HepG2 (cell line): ENCODE measurements at regions not wholly inside any gene's neighbourhood (a gene's known extent, or its start where the extent isn't known, plus 50 kb on each side); places are given as distances from the start of the nearest gene placed in this dataset.

Source experiments
- ATAC-seq: fragments of 200-7000 bp; cut with Tn5 transposase; 3 replicates; pipeline ENCODE4 v1.9.1; 2020; ENCODE audit warnings: mild to moderate bottlenecking, moderate library complexity
- BruUV-seq: library from RNA; stranded (reverse); fragments of 400-500 nt; replicated peaks from 2 replicates; lab custom pipeline; 2021; lab: Mats Ljungman, UMichigan
- CTCF ChIA-PET: fragments of 300-600 bp; formaldehyde crosslinking; extraction: SDS; loops from one replicate; lab custom pipeline; 2021; ENCODE audit warnings: low total read pairs, inconsistent platforms, low intra/inter-chr PET ratio; lab: Yijun Ruan, JAX
- POLR2A ChIA-PET: fragments of 350-600 bp; sonication (Branson Sonifier 250); formaldehyde crosslinking; loops from one replicate; lab custom pipeline; 2020; ENCODE audit warnings: antibody characterized with exemption, inconsistent platforms; lab: Yijun Ruan, JAX
- DNase-seq: peaks from one replicate; pipeline ENCODE4 v3.0.0-alpha.2; 2015; ENCODE audit warnings: low spot score
- FAIRE-seq: peaks from 3 replicates; lab custom pipeline; 2011; peaks lifted over from hg19 to GRCh38; lab: Jason Lieb, UNC
- H2AFZ ChIP-seq: one replicate; pipeline ENCODE4 v1.6.1; 2011; ENCODE audit warnings: low read length, inconsistent platforms
- H3K27ac ChIP-seq: fragments of 300-600 bp; 3 replicates; pipeline ENCODE4 v1.8.0; 2011; ENCODE audit warnings: mixed run types, mild to moderate bottlenecking, mixed read lengths, low read length, inconsistent platforms; ENCODE audit not compliant: insufficient read depth; ENCODE audit errors: extremely low read length
- H3K27me3 ChIP-seq, 2 experiments: fragments of 200-600 bp in 1 of 2; 2 replicates in 1 of 2; 3 replicates in 1 of 2; pipeline versions ENCODE4 v1.6.0 to v1.8.0; 2011; ENCODE audit warnings: low read length in 2 of 2, mild to moderate bottlenecking in 2 of 2, moderate library complexity in 2 of 2, inconsistent platforms in 1 of 2; ENCODE audit not compliant: insufficient read depth in 2 of 2, control insufficient read depth in 1 of 2
- H3K36me3 ChIP-seq, 2 experiments: fragments of 200-600 bp in 1 of 2; replicated peaks in 1 of 2; 2 replicates in 1 of 2; 3 replicates in 1 of 2; pipeline versions ENCODE4 v1.5.1 to v1.8.0; 2011; ENCODE audit warnings: low read length in 2 of 2, inconsistent platforms in 1 of 2; ENCODE audit not compliant: insufficient read depth in 2 of 2, control insufficient read depth in 1 of 2
- H3K4me1 ChIP-seq: 2 replicates; pipeline ENCODE4 v1.5.1; 2012; ENCODE audit warnings: low read length, inconsistent platforms; ENCODE audit not compliant: insufficient read depth
- H3K4me2 ChIP-seq: 2 replicates; pipeline ENCODE4 v1.6.0; 2011; ENCODE audit warnings: low read depth, low read length, inconsistent platforms
- H3K4me3 ChIP-seq, 3 experiments: fragments of 200-600 bp in 1 of 3; sonication (generic), shearing (Covaris generic) in 1 of 3; replicated peaks in 1 of 3; 2 replicates each; pipeline ENCODE4 v1.5.1; 2011 to 2016; ENCODE audit warnings: low read length in 3 of 3, inconsistent platforms in 2 of 3, low read depth in 2 of 3, mild to moderate bottlenecking in 2 of 3, control low read depth in 1 of 3, mixed read lengths in 1 of 3; ENCODE audit not compliant: insufficient read depth in 1 of 3
- H3K79me2 ChIP-seq: one replicate; pipeline ENCODE4 v1.6.1; 2011; ENCODE audit warnings: low read length, inconsistent platforms; ENCODE audit not compliant: insufficient read depth
- H3K9ac ChIP-seq: 2 replicates; pipeline ENCODE4 v1.6.0; 2011; ENCODE audit warnings: mild to moderate bottlenecking, low read depth, low read length, inconsistent platforms; ENCODE audit not compliant: insufficient read depth
- H3K9me3 ChIP-seq: 2 replicates; pipeline ENCODE4 v1.5.1; 2012; ENCODE audit warnings: mild to moderate bottlenecking, low read length
- H4K20me1 ChIP-seq: 2 replicates; pipeline ENCODE4 v1.6.0; 2011; ENCODE audit warnings: inconsistent platforms, mild to moderate bottlenecking, low read length, moderate library complexity; ENCODE audit not compliant: insufficient read depth
- GATAD2A ChIP-seq: IDR thresholded peaks from 2 replicates; pipeline ENCODE4 v1.6.1; 2016
- JUND ChIP-seq: sonication (generic); formaldehyde crosslinking; IDR thresholded peaks from 2 replicates; pipeline ENCODE4 v1.8.0; 2022; ENCODE audit warnings: mild to moderate bottlenecking, missing genetic modification reagents
- MYNN ChIP-seq: sonication (generic); formaldehyde crosslinking; IDR thresholded peaks from 2 replicates; pipeline ENCODE4 v1.4.0; 2020; ENCODE audit warnings: mild to moderate bottlenecking, low read depth, missing genetic modification reagents
- RNF2 ChIP-seq: fragments of 450-650 bp; conservative IDR thresholded peaks from 2 replicates; pipeline ENCODE4 v1.6.1; 2016; ENCODE audit warnings: low read depth
- SIN3B ChIP-seq: fragments of 150-350 bp; IDR thresholded peaks from 2 replicates; pipeline ENCODE4 v1.6.1; 2014; ENCODE audit warnings: low read length
- ZNF552 ChIP-seq: sonication (generic); formaldehyde crosslinking; IDR thresholded peaks from 2 replicates; pipeline ENCODE4 v1.9.0; 2022; ENCODE audit warnings: missing genetic modification reagents, mild to moderate bottlenecking, borderline replicate concordance
- ZNF589 ChIP-seq: sonication (generic); formaldehyde crosslinking; conservative IDR thresholded peaks from 2 replicates; pipeline ENCODE4 v1.8.0; 2022; ENCODE audit warnings: mild to moderate bottlenecking, moderate library complexity, missing genetic modification reagents
- ZNF616 ChIP-seq: sonication (generic); formaldehyde crosslinking; IDR thresholded peaks from 2 replicates; pipeline ENCODE4 v1.5.0; 2020; ENCODE audit warnings: low read depth, mild to moderate bottlenecking, missing genetic modification reagents
- ZNF790 ChIP-seq: sonication (generic); formaldehyde crosslinking; IDR thresholded peaks from 2 replicates; pipeline ENCODE4 v1.8.0; 2022; ENCODE audit warnings: missing genetic modification reagents, mild to moderate bottlenecking, borderline replicate concordance
- ZNF841 ChIP-seq: sonication (generic); formaldehyde crosslinking; IDR thresholded peaks from 2 replicates; pipeline ENCODE4 v1.8.1; 2023; ENCODE audit warnings: missing genetic modification reagents, borderline replicate concordance
- WGBS: methylation state at CpG from one replicate; pipeline ENCODE4 v1.1.6; 2017; ENCODE audit warnings: low lambda C conversion rate; 5-methylcytosine and 5-hydroxymethylcytosine counted together
- in situ Hi-C: cut with HindIII; loops from 2 replicates; pipeline ENCODE4 v1.10.0; 2017; ENCODE audit warnings: low pct_unique_long_range_greater_than_20kb; ENCODE audit not compliant: extremely low pct_ligation_motif_present
- intact Hi-C: fragments of 100-400 bp; cut with micrococcal nuclease; formaldehyde crosslinking; loops from one replicate; pipeline ENCODE4 v1.10.0; 2022; ENCODE audit not compliant: unreplicated experiment
- TF ChIP-seq, protein P1 (sequence below): sonication (generic); formaldehyde crosslinking; IDR thresholded peaks from 2 replicates; pipeline ENCODE4 v1.8.1; 2022; ENCODE audit warnings: mild to moderate bottlenecking, missing genetic modification reagents
- TF ChIP-seq, protein P2 (sequence below): sonication (generic); formaldehyde crosslinking; IDR thresholded peaks from 2 replicates; pipeline ENCODE4 v1.4.0; 2020; ENCODE audit warnings: missing genetic modification reagents
- TF ChIP-seq, protein P3 (sequence below): sonication (generic); formaldehyde crosslinking; IDR thresholded peaks from 2 replicates; pipeline ENCODE4 v1.4.0; 2020; ENCODE audit warnings: missing genetic modification reagents, borderline replicate concordance
- TF ChIP-seq, protein P4 (sequence below): sonication (generic); formaldehyde crosslinking; IDR thresholded peaks from 2 replicates; pipeline ENCODE4 v1.9.0; 2021; ENCODE audit warnings: missing genetic modification reagents, borderline replicate concordance

DNA sequence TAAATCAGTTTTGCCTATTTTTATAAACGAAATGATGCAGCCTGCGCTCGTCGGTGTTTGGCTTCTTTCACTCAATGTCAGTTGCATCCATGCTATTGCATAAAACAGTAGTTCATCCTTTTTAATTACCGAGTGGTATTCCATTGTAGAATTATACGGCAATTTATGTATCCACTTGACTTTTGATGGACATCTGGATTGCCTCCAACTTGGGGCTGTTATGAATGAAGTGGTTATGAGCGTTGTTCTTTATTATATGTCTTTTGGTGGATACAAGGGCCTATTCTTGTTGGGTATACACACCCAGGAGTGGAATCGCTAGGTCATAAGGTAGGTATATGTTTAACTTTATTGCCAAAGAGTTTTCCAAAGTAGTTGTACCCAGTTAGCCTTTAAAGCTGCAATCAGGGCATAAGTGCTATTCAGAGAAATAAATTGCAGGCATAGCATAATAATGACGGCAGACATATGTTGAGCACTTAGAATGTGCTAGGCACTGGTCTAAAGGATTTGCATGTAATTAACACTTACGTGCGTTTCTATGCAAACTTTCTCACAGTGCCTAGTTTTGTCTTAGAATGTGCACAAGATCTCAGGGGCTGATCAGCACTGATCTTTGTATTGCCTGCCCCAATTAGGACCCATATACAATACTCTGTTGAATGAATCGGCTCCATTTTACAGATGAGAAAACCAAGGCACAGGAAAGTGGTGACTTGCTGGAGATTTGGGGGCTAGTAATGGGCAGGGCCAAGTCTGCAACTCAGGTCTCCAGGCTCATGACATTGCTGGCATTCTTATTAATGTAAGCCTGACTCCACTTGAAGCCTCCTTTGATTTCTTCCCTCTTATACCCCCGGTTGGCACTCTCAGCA, 407.0 kb downstream of the BCOR start (continued):
- TF ChIP-seq ZNF616, result no peak
- TF ChIP-seq, protein P1, sequence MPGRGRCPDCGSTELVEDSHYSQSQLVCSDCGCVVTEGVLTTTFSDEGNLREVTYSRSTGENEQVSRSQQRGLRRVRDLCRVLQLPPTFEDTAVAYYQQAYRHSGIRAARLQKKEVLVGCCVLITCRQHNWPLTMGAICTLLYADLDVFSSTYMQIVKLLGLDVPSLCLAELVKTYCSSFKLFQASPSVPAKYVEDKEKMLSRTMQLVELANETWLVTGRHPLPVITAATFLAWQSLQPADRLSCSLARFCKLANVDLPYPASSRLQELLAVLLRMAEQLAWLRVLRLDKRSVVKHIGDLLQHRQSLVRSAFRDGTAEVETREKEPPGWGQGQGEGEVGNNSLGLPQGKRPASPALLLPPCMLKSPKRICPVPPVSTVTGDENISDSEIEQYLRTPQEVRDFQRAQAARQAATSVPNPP (CRISPR knock-in tag), result no peak
- TF ChIP-seq, all 625 proteins: peak for 0

DNA sequence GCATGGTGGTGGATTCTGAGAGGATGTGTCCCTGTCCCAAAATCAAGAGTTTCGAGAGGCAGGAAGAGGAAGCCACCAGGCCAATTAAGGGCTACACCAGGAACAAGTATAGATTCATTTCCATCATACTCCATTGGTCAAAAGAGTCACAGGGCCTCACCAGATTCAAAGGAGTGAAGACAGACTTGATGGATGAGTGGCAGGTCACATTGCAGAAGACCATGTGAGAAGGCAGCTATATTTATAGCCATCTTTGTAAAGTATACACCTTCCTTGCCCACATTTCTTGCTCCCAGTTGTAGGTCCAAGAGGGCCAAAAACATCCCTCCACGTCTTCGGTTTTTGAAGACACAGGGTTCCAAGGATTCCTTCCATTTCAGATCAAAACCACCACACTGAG, 406.0 kb downstream of the BCOR start:
- no peak for FAIRE-seq
- POLR2A ChIA-PET, result no interaction called here
- Histone ChIP-seq H3K79me2 (no peaks in the 10 kb centered on the region), H3K9me3 (no peaks in the 10 kb centered on the region), H3K4me1 (no peaks in the 10 kb centered on the region), H3K4me2 (no peak overlapping the region), H3K36me3 (no peaks in the 10 kb centered on the region), H3K4me3 (no peak overlapping the region), H4K20me1 (no peaks in the 10 kb centered on the region), H3K27me3 (peaks cover 0 to 3% of the 10 kb centered on the region in 2 experiments; a peak in 1 of 5 replicates), H3K9ac (no peak overlapping the region), H3K27ac (no peak overlapping the region), H2AFZ (no peak overlapping the region)
- in situ Hi-C loops, result no loop called here
- intact Hi-C loops, result no loop called here
- no peak for DNase-seq
- CTCF ChIA-PET, result no interaction called here
- ATAC-seq, result no peak
- WGBS, result 0% methylated on average over 2 of the region's 3 CpGs
- no TSS peak for BruUV-seq
- TF ChIP-seq JUND (CRISPR knock-in tag), result no peak
- no peak for TF ChIP-seq ZNF552 (CRISPR knock-in tag)
- TF ChIP-seq, protein P2, sequence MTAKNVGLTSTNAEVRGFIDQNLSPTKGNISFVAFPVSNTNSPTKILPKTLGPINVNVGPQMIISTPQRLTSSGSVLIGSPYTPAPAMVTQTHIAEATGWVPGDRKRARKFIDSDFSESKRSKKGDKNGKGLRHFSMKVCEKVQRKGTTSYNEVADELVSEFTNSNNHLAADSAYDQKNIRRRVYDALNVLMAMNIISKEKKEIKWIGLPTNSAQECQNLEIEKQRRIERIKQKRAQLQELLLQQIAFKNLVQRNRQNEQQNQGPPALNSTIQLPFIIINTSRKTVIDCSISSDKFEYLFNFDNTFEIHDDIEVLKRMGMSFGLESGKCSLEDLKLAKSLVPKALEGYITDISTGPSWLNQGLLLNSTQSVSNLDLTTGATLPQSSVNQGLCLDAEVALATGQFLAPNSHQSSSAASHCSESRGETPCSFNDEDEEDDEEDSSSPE (CRISPR knock-in tag), result no peak
- no peak for TF ChIP-seq ZNF790 (CRISPR knock-in tag)
- TF ChIP-seq, protein P3, sequence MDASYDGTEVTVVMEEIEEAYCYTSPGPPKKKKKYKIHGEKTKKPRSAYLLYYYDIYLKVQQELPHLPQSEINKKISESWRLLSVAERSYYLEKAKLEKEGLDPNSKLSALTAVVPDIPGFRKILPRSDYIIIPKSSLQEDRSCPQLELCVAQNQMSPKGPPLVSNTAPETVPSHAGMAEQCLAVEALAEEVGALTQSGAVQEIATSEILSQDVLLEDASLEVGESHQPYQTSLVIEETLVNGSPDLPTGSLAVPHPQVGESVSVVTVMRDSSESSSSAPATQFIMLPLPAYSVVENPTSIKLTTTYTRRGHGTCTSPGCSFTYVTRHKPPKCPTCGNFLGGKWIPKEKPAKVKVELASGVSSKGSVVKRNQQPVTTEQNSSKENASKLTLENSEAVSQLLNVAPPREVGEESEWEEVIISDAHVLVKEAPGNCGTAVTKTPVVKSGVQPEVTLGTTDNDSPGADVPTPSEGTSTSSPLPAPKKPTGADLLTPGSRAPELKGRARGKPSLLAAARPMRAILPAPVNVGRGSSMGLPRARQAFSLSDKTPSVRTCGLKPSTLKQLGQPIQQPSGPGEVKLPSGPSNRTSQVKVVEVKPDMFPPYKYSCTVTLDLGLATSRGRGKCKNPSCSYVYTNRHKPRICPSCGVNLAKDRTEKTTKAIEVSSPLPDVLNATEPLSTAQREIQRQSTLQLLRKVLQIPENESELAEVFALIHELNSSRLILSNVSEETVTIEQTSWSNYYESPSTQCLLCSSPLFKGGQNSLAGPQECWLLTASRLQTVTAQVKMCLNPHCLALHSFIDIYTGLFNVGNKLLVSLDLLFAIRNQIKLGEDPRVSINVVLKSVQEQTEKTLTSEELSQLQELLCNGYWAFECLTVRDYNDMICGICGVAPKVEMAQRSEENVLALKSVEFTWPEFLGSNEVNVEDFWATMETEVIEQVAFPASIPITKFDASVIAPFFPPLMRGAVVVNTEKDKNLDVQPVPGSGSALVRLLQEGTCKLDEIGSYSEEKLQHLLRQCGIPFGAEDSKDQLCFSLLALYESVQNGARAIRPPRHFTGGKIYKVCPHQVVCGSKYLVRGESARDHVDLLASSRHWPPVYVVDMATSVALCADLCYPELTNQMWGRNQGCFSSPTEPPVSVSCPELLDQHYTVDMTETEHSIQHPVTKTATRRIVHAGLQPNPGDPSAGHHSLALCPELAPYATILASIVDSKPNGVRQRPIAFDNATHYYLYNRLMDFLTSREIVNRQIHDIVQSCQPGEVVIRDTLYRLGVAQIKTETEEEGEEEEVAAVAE, result no peak
- TF ChIP-seq ZNF589 (CRISPR knock-in tag), result no peak
- no peak for TF ChIP-seq ZNF841 (CRISPR knock-in tag)
- no peak for TF ChIP-seq GATAD2A (CRISPR knock-in tag)
- TF ChIP-seq, protein P4, sequence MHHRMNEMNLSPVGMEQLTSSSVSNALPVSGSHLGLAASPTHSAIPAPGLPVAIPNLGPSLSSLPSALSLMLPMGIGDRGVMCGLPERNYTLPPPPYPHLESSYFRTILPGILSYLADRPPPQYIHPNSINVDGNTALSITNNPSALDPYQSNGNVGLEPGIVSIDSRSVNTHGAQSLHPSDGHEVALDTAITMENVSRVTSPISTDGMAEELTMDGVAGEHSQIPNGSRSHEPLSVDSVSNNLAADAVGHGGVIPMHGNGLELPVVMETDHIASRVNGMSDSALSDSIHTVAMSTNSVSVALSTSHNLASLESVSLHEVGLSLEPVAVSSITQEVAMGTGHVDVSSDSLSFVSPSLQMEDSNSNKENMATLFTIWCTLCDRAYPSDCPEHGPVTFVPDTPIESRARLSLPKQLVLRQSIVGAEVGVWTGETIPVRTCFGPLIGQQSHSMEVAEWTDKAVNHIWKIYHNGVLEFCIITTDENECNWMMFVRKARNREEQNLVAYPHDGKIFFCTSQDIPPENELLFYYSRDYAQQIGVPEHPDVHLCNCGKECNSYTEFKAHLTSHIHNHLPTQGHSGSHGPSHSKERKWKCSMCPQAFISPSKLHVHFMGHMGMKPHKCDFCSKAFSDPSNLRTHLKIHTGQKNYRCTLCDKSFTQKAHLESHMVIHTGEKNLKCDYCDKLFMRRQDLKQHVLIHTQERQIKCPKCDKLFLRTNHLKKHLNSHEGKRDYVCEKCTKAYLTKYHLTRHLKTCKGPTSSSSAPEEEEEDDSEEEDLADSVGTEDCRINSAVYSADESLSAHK (CRISPR knock-in tag), result no peak
- no peak for TF ChIP-seq SIN3B
- TF ChIP-seq RNF2, result no peak
- TF ChIP-seq MYNN (CRISPR knock-in tag), result no peak
